ENCODE measurements at regions not wholly inside any gene's neighbourhood (a gene's known extent, or its start where the extent isn't known, plus 50 kb on each side); places are given as distances from the start of the nearest gene placed in this dataset.

DNA sequence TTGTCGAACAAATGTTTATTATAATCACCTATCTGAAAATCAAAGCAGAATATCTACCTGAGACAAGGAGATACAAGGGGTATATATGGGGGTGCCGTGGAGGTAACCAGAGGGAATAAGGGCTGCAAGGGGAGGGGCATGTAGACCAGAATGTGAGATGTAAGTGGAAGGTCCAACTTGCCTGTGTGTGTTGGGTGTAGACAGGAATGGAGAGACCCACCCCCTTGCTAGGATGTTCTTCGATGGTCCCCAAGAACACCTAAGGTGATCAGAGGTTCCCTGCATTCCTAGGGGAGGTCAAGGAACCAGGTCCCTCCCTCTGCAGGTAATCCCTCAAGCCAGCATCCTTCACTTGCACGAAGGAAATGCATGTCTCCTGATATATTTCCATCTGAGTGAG lies 167.9 kb downstream of the DICER1 start:
- TF ChIP-seq, protein P1, sequence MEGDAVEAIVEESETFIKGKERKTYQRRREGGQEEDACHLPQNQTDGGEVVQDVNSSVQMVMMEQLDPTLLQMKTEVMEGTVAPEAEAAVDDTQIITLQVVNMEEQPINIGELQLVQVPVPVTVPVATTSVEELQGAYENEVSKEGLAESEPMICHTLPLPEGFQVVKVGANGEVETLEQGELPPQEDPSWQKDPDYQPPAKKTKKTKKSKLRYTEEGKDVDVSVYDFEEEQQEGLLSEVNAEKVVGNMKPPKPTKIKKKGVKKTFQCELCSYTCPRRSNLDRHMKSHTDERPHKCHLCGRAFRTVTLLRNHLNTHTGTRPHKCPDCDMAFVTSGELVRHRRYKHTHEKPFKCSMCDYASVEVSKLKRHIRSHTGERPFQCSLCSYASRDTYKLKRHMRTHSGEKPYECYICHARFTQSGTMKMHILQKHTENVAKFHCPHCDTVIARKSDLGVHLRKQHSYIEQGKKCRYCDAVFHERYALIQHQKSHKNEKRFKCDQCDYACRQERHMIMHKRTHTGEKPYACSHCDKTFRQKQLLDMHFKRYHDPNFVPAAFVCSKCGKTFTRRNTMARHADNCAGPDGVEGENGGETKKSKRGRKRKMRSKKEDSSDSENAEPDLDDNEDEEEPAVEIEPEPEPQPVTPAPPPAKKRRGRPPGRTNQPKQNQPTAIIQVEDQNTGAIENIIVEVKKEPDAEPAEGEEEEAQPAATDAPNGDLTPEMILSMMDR (IDR thresholded peaks at IDR 0.05): no peak
- no peak for TF ChIP-seq POLR2A (IDR thresholded peaks at IDR 0.05)
